SW 1271 (cell line): ENCODE measurements at regions not wholly inside any gene's neighbourhood (a gene's known extent, or its start where the extent isn't known, plus 50 kb on each side); places are given as distances from the start of the nearest gene placed in this dataset.

Experiments
- DNase-seq, 2 experiments: peaks; one replicate each; lab custom pipeline; 2025; lab: John Stamatoyannopoulos, UW

DNA sequence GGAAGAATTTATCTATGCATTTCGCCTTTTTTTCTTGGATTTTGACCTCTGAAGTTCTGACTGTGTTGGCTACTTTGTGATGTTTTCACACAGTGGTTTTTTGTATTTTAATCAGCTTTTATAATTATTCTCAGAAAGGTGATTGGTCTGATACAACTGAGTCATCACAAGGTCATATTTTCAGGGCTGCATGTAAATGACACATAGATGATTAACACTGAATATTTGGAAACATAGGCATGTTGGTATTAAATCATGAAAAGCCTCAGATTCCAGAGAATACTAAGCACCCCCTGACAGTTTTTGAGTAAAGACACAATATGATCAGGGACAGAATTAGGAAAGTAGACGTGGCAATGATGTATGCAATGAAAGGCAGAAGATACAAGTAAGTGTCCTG lies 175.5 kb upstream of the SLCO3A1 start:
- no peak for DNase-seq

DNA sequence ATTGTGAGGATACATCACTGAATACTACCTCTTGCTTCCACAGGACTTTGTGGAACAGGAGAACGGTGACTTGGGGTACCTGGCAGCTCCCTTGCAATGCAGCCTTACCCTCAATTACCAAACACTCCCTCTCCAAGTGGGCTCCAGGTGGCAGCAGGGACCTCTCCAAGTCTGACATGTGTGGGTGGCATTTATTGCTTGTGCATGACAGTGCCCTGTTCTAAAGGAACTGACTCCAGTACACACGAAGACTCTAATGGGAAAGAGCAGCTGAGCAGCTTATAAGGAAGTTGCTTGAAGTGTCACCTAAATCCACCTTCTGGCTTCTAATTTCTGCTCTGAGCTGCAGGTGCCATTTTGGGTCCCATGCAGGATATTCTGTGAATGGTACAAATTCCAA lies 174.1 kb upstream of the SLCO3A1 start:
- DNase-seq, result no peak

DNA sequence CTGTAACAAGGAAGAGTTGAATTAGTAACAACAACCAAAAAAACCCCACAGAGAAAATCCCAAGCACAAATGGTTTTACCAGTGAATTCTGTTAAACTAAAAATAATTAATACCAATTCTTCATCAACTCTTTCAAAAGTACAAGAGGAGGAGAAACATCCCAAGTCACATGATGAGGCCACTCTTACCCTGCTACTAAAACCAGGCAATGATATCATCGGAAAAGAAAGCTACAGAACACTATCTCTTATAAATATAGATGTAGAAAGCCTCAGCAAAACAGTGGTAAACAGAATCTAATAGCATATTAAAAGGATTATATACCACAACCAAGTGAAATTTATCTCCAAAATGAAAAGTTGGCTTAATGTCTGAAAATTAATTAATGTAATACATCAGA lies 168.1 kb upstream of the SLCO3A1 start:
- no peak for DNase-seq

DNA sequence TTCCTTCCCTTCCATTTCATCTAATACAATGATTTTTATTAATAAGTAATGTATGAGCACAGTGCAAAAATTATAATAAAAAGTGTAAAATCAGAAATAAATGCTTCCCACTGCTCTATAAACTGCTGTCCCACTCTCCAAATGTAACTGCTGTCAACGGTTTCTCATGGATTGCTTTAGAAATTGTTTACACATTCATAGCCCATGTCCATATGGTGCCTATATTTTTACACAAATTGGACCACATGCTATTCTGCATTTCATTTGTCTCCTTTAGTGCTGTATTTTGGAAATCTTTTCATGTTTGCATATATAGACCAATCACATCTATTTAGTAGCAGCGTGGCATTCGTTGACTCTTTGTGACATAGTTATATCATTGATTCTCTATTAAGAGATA lies 164.7 kb upstream of the SLCO3A1 start:
- no peak for DNase-seq

DNA sequence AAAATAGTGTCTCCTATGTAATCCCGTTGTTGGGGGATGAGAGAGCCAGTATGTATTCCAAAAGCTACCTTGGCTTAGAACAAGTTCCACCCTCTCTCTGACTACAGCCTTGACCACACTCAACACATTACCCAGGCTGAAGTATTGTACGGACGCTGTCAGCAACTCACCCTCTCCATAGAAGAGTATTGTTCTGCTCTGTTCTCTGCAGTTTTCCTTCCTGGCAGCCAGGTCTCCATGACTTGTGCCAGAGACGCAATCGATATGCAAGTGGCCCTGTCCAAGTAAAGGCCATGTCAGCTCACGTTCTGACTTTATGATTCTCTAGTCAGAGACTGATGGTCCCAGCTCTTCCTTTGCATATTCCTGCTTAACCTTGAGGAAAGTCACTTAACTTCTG lies 164.1 kb upstream of the SLCO3A1 start:
- no peak for DNase-seq

DNA sequence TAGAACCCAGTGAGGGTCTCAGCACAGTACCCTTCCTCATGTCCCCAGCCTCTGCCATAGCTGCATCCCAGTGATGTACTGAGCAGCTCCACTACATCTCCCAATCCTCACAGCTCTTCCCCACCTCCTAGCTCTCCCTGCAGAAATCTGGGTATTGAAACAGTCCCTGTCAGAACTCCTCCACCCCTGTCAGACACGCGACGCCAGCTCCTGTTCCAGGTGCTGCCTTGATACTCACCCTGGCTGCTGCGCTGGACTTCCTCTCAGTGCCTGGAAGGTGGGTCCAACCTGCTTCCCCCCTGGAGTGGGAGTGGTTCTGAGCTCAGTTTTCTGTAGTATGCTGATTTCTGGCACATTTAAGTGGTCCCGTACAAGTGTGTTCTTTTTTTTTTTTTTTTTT lies 160.9 kb upstream of the SLCO3A1 start:
- DNase-seq, result no peak

DNA sequence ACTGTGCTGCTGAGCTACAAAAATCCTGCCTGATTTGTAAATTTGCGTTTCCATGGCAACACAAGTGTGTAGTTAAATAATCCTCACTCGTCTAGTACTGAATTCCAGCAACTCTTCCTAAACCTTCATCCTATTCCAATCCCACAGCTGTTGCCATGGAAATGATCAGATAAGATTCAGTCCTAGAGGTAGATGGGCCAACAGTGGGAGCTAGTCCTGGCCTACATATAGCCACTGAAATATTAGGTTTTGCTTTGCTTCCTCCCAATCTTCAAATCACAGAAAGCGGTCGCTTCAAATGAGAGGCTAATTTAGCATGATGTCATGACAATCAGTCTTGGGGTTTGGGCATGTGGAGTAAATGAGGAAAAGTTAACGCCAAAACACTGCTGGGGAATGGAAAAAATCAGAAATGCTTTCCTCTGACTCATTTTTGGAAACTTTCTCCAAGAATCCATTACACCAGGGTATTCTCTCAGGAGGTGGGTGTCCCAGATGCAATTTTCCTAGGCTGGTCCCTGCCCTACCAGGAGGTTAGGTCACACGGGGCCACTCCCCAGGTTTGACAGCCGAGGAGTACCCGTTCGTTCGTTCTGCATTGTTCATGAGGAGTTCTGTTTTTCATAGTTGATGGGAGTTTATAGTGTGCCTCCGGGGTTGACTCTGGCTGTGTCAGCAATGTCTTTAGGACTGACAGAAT lies 159.2 kb upstream of the SLCO3A1 start:
- DNase-seq, result no peak

DNA sequence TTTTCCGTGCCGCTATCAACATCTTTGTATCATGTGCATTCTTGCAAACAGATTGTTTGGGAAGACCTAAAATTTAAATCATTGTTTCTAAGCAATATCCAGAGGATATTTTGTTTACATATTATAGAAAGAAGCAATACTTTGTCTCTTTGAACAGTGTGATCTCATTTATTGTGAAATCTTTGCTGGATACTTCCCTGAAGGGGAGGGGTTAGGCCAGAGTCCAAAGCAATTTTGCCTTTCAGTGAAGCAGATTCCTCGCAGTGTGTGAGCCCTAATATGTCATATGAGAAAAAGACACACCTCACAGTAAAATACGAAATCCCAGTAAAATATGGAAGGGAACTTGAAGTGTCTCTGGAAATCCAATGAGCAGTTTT lies 158.7 kb upstream of the SLCO3A1 start:
- no peak for DNase-seq

DNA sequence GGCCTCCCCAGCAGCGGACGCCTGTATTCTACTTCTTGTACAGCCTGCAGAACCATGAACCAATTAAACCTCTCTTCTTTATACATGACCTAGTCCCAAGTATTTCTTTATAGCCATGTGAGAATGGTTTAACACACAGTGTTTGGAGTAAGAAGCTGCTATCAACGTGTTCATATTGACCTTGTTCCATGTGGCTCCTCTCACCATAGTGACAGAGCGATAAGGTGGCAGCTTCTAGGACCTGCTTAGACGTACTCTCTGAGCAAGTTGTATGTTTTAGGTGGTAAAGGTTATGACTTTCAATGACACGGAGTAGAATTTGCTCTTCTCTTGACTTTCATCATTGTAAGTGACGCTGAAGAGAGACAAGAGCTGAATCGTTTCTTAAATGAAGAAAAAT lies 157.7 kb upstream of the SLCO3A1 start:
- DNase-seq, result no peak

DNA sequence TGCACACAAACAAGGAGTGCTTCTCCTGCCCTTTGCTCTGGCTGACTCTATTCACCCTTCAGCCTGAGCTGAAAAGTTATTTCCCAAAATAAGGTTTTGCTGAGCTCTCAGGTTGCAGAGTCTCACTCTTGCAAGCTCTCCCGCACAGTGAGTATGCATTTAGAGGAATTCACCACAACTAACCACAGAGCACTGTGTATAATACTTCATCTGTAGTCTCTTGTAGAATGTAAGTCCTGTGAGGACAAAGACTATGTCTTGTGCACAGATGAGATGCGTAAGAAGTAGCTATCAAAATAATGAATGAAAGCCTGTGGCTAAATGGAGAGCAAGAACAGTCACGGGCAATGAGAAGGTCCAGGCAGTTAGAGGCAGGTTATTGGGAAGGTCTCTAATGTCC lies 156.5 kb upstream of the SLCO3A1 start:
- no peak for DNase-seq

DNA sequence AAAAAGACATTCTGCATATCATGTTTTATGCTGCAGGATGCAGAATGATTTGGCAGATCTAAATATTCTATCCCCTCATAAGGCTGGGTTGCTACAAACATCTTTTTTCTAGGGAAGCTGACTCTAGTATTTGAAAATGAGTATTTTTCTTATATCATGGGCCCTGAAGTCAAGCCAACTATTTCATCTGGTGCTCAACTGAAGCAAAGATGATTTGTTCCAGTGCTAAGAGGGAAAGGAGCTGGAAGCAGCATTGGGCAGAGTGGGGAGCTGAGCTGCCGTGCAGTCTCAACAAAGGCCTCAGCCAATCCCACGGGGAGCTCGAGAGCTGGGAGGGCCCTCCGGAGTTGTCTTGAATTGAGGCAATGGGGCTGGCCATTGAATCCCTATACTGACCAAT lies 155.3 kb upstream of the SLCO3A1 start:
- no peak for DNase-seq

DNA sequence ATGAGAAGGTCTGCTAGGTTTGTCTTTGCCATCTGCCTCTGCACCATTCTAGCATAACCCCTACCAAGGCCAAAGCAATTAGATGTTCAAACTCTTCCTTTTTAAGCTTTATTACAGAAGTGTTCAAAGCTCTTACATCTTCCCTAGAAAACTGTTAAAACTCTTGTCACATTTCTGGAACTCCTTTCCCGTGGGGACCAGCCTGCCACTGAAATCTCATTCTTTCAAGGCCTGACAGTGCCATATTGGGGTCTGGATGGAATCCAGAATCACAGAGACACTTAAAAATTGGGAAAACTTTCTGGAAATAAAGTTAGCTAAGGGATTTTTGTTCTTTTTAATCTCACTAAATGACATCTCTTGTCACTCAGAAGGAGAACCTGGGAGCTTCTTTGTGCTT lies 153.8 kb upstream of the SLCO3A1 start:
- no peak for DNase-seq

DNA sequence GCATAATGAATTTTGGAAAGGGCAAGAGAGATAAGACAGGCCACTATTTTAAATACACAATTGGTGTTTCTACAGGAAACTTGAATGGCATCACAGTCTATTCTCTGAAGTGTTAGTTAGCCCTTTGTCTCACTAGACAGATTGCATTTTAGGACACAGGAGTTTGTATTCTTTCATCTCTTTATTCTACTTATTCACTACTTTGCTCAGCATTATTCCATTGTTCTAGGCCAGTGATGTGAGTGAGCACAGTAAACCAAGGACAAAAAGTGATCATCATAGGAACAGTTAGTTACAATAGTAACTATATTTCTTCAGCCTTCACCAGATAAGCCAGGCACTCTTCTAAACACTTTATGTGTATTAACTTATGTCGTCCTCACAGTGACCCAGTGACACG lies 150.2 kb upstream of the SLCO3A1 start:
- no peak for DNase-seq

DNA sequence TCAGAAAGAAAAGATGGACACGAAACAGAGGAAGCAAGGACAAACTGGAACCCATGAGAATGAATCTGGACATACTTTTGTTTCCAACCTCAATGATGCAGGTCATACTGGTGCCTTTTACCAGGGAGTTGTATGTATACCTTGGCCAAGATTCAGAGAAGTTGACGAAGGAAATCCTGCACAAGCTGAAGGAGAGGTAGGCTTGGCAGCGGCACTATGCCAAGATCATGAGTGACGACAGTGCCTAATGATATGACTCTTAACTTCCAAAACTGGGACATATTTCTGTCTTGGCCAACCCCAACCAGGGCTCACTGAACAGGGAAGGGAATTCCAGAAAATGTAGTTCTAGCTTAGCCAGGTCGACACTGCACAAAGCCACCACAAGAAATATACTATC lies 149.2 kb upstream of the SLCO3A1 start:
- no peak for DNase-seq

DNA sequence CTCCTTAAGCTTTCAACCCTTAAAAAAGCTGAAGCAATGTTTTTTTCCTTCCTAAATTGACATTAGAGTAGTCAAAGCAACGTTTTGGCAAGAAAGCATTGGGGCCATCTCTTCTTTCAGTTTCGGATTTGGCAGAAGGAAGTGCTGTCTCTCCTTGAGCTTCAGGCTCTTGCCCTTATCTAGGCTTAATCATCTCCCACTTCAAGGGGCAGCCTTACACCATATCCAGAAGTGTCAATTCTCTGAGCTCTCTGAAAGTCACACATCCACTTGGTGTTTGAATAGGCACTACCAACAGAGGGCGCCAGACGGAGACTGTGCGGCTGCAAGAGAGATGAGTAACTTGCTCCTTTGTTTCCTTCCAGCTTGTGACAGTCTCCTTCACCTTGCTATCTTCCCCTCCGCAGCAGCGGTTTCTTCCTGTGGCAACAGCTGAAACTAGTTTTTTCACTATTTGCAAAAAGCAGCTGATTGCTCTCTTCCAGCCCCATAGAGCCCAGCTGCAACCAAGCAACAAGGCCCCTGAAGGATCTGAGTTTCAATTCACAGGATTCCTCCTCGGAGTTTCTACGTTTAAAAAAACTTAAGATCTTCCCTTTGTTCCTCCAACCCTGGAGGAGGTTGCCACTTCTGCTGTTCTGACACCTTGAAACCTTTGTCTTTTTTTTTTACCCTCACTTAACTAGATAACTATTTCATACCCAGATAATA lies 147.0 kb upstream of the SLCO3A1 start:
- DNase-seq, result peak in 1 of 2 experiments; percentile 40

DNA sequence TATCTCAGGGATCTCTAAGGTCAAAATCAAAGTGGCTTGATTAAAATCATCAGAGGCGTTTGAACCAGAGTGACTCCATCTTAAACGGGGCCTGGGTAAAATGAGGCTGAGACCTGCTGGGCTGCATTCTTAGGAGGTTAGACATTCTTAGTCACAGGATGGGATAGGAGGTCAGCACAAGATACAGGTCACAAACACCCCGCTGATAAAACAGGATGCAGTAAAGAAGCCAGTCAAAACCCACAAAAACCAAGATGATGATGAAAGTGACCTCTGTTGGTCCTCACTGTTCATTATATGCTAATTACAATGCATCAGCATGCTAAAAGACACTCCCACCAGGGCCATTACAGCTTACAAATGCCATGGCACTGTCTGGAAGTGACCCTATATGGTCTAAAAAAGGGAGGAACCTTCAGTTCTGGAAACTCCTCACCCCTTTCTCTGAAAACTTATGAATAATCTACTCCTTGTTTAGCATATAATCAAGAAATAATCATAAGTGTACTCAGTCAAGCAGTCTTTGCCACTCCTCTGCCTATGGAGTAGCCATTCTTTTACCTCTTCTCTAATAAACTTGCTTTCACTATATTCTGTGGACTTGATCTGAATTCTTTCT lies 143.3 kb upstream of the SLCO3A1 start:
- no peak for DNase-seq

DNA sequence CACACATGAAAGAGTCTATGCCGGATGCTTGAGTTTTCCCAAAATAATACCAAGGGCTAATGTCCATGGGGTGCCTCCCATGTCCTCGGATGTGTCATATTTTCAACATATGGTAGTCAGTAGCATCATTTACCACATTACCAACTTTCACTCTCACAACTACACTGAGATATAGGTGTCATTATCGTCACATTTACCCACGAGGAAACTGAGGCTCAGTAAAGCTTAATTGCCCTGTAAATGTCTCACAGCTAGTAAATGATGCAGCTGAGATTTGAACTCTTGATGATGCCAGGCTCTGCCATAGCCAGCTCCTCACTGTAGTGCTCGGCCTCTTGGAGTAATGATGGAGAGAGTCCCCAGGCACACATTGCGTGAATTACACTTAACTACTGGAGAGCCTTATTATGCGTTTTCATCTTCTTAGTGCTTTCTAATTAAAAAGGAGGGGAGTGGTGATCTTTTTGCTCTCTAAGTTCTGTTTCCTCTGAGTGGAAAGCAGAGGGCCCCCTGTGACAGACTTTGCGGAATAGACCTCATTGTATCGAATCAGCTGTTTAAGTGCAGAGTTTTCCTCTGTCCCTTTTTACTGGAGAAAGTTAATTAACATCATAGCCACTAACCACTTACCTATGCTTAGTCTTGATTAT lies 142.0 kb upstream of the SLCO3A1 start:
- no peak for DNase-seq

DNA sequence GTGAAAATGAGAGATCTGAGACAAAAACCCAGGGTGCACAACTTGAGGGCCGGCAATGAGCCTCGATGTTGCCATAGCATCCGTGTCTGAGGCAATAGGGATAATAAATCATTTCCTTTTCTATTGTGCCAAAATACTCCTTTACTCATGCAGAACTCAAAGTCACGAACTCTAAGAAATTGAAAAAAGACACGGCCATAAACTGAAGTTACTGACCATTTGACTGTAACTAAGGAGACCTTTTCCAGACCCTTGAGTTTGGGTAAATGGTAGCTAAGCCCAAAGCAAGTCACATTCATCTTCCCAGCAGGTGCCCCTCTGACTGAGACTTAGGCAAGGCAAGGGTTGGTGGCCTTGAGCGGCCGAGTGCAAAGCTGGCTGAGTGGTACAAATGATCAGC lies 141.2 kb upstream of the SLCO3A1 start:
- DNase-seq, result no peak

DNA sequence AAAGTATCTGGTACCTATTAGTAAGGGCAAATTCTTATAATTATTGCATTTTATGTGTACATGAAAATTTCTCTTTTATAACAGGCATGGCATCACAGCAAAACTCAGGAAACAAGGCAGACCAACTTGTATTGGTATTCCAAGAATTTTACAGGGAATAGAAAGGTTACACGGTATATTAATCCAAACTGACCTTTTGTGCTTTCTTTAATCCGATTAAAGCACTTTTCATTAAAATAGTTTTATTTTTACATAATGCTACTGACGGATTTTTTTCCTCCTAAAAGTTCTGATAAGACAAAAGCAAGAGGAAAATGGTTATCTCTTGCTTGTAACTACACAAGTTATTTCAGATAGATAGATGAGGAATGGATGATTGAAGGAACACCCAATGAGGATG lies 137.0 kb upstream of the SLCO3A1 start:
- no peak for DNase-seq

DNA sequence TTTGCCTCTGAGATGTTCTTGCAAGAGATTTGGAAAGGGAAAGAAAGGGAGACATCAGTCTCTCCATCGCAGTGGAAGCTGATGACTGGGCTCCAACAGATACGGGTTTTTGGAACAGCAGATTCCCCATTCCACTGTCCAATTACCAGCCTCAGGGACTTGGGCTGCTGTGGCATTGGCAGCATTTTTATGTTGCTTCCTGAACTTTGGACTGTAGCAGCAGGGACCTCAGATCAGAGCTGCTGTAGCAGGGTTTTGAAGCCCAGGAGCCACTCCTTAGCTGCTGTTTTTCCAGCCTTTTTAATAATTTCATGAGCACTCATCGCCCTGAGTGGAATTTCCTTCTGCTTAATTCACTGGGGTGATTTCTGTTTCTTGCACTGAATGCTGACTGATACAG lies 135.7 kb upstream of the SLCO3A1 start:
- DNase-seq, result no peak

DNA sequence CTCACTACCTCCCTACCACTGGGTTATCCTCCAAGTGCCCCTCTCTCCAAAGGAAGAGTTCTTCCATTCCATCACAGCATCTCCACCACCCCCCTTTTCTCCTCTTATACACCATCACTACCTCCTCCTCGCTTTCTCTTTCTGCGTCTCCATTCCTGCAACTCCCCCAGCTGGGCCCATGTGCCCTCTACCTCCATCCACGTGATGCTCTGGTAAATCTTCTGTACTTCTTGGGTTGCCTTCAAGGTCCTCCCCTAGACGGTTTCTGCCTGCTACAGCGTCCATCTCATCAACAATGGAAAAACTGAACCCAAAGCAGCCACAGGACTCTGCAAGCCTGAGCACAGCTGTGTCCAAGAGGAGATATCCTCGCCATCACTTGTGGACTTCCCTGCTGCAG lies 129.5 kb upstream of the SLCO3A1 start:
- no peak for DNase-seq

DNA sequence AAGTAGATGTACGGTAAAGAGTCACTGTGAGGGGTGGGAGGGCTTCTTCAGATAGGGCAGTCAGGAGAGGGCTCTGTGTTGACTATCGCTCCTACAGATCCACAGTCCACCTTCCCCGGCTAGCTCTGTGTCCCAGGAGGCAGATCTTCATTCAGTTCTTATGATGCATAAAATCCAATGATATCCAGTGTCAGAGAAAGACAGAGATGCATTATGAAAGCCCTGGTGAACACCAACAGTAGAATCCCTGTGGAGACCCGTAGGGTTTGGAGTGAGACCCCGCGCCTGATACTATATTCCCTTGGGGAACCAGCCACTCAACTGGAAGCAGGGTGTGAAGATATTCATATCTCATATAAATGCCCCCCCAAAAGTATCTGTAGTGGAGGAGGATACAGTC lies 119.8 kb upstream of the SLCO3A1 start:
- no peak for DNase-seq

DNA sequence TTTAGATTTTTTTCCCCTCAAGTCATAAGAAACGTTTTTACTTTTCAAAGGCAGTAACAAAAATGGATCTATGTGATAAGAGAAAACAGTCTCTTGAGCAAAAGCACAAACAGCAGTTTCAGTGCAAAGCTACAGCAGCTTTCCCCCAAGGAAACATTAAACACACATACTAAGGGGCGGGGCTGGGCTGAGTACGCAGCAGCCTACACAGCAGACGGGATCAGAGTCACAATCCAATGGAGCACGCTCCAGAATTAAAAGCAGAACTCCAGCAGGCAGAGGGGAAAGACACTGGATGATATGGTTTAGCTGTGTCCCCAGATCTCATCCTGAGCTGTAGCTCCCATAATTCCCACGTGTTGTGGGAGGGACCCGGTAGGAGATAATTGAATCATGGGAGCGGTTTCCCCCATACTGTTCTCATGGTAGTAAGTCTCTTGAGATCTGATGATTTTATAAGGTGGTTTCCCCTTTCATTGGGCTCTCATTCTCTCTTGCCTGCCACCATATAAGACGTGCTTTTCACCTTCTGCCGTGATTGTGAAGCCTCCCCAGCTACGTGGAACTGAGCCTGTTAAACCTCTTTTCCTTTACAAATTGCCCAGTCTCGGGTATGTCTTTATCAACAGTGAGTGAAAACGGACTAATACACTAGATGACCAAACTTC lies 116.2 kb upstream of the SLCO3A1 start:
- DNase-seq, result no peak
